ENCODE measurements at regions not wholly inside any gene's neighbourhood (a gene's known extent, or its start where the extent isn't known, plus 50 kb on each side); places are given as distances from the start of the nearest gene placed in this dataset.

DNA sequence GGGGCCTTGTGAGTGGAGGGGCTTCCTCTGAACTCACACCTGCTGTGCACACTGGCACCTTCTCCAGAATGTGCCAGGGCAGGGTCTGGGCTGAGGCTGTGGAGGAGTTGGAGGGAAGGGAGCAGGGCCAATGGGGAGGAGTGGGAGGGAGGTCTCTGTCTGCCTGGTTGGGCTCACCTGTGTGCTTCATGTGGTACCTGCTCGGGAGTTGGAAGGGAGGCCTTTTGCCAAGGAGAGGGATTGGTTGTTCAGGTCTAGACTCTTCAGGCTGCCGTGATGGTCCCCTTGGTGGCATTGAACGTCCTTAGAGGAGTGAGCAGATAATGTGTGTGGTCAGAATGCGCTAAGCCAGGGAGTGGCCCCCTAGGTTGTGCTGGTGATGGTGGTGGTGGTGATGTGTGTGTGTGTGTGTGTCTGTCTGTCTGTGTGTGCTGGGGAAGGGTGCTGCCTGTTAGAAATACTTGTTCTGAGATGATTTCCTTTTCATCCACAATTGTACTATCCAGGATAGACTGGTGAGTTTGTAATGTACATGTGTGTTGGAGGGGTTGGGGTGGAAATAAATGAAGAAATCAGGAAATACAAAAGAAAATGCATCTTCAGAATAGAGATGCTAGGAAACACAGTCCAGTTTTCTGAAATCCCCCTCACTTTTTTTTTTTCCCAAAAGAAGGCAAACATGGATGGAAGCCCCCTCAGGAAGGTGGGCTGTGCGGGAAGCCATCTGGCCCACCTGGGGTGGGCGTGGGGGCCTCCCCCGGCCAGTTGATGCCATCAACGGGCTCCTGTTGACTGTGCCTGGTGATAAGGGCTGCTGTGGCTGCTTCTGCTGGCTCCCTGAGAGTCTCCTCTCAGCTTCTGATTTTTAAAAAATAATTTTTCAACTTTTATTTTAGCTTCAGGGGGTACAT is 140.5 kb upstream of the ZNF536 start:
- TF ChIP-seq, protein P1, sequence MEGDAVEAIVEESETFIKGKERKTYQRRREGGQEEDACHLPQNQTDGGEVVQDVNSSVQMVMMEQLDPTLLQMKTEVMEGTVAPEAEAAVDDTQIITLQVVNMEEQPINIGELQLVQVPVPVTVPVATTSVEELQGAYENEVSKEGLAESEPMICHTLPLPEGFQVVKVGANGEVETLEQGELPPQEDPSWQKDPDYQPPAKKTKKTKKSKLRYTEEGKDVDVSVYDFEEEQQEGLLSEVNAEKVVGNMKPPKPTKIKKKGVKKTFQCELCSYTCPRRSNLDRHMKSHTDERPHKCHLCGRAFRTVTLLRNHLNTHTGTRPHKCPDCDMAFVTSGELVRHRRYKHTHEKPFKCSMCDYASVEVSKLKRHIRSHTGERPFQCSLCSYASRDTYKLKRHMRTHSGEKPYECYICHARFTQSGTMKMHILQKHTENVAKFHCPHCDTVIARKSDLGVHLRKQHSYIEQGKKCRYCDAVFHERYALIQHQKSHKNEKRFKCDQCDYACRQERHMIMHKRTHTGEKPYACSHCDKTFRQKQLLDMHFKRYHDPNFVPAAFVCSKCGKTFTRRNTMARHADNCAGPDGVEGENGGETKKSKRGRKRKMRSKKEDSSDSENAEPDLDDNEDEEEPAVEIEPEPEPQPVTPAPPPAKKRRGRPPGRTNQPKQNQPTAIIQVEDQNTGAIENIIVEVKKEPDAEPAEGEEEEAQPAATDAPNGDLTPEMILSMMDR (IDR thresholded peaks at IDR 0.05; ENCODE audit: low read length), result no peak
- TF ChIP-seq EZH2phosphoT487 (IDR thresholded peaks at IDR 0.05; ENCODE audit: low read length), result no peak

Data from MM.1S (cell line).